NCI-H2196 treated with DMSO at 0.1 percent for 48 hours (cell line): ENCODE measurements at regions not wholly inside any gene's neighbourhood (a gene's known extent, or its start where the extent isn't known, plus 50 kb on each side); places are given as distances from the start of the nearest gene placed in this dataset.
"Not testable (repeated sequence)": the region's sequence is repeated elsewhere in the genome, so short reads cannot be mapped to it uniquely, and the experiment has no call there.

Source experiments
- DNase-seq: peaks from one replicate; lab custom pipeline; 2025; ENCODE audit not compliant: unreplicated experiment; lab: John Stamatoyannopoulos, UW

- DNase-seq: no peak
These were observed 62.1 kb downstream of the ZWINT start for GRCh38 chr10:56298941-56299340.

GRCh38 chr10:56296618-56297017, 64.4 kb downstream of the ZWINT start:
- DNase-seq: no peak

GRCh38 chr10:56288403-56288802, 72.7 kb downstream of the ZWINT start:
- no peak for DNase-seq

GRCh38 chr10:56286096-56286495, 75.0 kb downstream of the ZWINT start:
- DNase-seq: no peak

- no peak for DNase-seq
These were observed 81.8 kb downstream of the ZWINT start for GRCh38 chr10:56279270-56279669.

DNA sequence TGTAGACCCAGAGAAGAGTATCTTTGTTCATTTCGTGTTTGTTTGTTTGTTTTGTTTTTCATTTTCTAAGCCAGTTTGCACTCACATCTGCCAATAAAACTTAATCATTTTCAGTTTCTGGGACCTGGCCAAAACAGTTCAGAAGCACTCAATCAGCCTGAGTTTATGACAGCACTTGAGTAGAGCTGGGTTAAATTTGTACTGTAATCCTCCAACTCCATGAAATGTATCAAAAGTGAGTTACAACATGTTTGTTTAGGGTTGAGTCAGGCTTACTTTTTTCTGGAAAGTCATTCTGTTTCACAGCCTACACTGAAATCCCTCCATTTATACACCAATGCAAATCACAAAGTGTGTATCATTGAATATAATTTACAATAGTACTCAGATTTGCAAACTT, 91.9 kb downstream of the ZWINT start:
- DNase-seq: no peak

GRCh38 chr10:56266120-56266519, 94.9 kb downstream of the ZWINT start:
- DNase-seq: no peak

- no peak for DNase-seq
These were observed 102.1 kb downstream of the ZWINT start for GRCh38 chr10:56258991-56259390.

DNA sequence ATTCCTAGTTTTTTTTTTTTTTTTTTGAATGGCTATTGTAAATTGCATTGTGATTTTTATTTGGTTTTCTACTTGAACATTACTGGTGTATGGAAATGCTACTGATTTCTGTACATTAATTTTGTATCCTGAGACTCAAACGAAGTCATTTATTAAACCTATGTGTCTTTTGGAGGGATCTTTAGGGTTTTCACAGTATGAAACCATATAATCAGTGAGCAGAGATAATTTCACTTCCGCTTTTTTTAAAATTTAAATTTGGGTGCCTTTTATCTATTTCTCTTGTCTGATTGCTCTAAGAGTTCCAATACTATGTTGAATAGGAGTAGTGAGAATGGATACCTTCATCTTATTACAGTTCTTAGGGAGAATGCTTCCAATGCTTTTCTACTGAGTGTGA, 102.7 kb downstream of the ZWINT start:
- no peak for DNase-seq

DNA sequence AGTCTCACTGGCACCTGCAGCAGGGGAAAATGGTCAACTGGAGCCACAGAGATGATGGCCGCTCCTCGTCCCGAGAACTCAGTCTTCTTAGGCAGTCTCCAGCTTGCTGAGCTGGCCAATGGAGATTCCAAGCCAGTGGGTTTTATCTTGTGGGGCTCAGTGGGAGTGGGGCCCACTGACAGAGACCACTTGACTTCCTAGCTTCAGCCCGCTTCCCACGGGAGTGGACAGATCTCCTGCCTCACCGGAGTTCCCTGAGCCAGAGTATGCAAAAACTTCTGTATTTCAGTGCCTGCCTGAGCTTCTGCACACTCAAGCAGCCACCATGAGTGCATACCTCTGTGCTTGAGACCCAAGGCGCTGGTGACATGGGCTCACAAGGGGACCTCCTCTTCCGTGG, 105.8 kb downstream of the ZWINT start:
- DNase-seq: no peak

DNA sequence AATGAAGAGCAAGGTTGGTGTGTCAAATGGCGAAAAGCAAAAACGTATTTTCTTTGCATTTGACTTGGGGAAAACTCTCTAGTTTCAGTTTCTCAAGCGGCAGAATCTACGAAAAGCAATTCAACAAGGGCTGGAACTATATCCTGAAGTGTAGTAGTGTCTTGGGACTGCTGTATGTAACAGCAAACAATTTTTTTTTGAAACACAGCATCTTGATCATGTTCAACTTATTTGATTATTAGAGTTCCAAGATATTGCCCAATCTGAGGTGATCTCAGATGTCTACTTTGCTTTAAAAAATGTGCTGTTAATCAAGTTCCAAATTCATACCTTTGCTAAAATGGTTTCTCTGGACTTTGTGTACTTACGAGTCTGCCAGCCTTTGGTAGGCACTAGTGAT, 120.6 kb downstream of the ZWINT start:
- DNase-seq: no peak

DNA sequence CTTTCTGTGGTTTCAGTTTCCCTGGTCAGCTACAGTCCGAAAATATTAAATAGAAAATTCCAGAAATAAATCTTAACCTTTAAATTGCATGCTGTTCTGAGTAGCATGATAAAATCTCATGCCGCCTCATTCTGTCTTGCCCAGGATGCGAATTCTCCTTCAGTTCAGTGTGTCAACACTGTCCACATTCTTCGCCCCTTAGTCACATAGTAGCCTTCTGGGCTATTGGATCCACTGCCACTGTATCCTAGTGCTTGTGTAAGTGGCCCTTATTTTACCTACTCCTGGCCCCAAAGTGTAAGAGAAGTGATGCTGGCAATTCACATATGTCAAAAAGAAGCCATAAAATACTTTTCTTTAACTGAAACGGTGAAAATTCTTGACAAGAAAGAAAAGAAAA, 129.6 kb downstream of the ZWINT start:
- no peak for DNase-seq

- no peak for DNase-seq
These were observed 138.8 kb downstream of the ZWINT start for GRCh38 chr10:56222237-56222636.

GRCh38 chr10:56212951-56213350, 148.1 kb downstream of the ZWINT start:
- no peak for DNase-seq

DNA sequence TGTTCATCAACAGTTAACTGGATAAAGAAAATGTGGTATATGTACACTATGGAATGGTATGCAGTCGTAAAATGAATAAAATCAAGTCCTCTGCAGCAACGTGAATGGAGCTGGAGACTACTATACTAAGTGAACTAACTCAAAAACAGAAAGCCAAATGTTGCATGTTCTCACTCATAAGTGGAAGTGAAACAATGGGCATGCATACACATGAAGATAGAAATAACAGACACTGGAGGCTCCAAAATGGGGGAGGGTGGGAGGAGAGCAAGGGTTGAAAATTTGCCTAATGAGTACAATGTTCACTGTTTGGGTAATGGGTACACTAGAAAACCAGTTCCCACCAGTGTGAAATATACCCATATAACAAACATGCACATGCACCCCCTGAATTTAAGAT, 179.5 kb downstream of the ZWINT start:
- DNase-seq: no peak

- DNase-seq: no peak
These were observed 182.8 kb downstream of the ZWINT start for GRCh38 chr10:56178210-56178609.

GRCh38 chr10:56155091-56155513, 206.0 kb downstream of the ZWINT start:
- not testable (repeated sequence) for DNase-seq

DNA sequence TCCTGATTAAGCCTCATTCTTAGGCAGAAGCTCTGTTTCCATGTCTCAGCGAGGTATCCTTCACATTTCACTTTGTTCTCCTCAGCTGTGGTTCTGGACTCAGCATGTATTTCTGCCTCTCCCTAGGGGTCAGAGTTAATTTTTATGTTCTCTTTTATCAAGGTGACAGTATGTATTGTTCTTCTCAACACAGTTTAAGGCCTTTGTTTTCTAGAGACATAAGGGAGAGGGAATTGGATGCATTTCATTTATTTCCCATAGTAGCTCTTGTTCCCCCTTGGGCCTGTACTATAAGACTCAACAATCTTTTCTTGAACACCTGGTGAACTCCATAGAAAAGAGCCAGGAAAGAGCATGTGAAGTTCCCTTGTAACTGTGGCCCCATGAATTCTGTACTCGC, 214.3 kb downstream of the ZWINT start:
- no peak for DNase-seq

- no peak for DNase-seq
These were observed 218.8 kb downstream of the ZWINT start for GRCh38 chr10:56142092-56142728.

- DNase-seq: no peak
These were observed 221.7 kb downstream of the ZWINT start for GRCh38 chr10:56139405-56139804.

DNA sequence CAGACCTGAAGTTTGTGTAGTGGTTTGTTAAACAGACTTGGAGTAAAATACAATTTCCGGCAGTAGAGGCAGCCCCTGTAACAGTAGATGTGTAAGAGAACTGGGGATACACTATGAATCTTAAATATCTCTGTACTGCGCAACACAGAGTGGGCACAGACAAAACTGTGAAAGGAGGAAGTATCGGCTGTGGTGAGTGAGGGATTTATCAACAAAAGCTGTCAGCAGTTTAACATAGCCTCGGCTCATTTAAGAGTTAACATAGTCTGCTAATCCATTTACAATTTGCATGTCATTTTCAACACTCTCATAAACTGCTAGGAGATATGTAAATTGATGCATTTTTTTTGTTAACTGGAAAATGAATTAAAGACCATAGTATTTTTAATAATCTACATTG, 225.2 kb downstream of the ZWINT start:
- DNase-seq: no peak

- no peak for DNase-seq
These were observed 237.8 kb downstream of the ZWINT start for GRCh38 chr10:56123247-56123646.

DNA sequence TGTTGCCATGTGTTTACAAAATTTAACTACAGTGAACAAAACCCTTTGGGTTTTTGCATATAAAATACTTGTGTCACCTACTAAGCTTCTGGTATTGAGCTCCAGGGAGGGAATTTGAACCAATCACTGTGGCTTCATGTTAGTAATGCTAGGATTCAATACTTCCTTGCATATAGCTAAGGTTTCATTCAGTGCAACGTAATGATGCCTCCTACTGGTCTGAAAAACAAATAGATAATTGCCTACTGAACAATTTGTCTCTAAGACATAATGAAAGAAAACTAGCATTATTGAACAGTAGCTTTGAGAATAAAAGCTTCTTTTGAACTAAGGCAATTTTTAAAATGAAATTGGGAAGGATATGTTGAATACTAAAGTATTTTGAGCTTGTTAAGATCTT, 244.4 kb downstream of the ZWINT start:
- DNase-seq: no peak

DNA sequence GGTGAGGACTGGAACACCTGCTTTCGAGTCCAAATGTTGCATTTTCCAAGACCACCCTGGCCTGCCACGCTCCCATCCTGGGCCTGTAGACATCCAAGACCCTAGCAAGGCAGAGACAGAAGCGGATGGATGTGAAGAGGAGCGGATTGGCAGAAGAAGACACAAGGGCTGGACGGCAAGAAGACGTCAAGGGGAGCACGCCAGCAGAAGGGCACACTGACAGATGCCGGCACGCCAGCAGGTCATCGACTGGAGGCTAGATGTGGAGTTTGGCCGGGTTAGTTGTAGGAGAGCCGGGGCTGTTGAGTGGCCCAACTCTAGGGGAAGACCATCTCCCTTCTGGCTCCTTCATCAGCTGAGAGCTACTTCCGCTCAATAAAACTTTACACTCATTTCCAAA, 251.6 kb downstream of the ZWINT start:
- DNase-seq: no peak
